ENCODE measurements at regions not wholly inside any gene's neighbourhood (a gene's known extent, or its start where the extent isn't known, plus 50 kb on each side); places are given as distances from the start of the nearest gene placed in this dataset.
"Not testable (repeated sequence)": the region's sequence is repeated elsewhere in the genome, so short reads cannot be mapped to it uniquely, and the experiment has no call there.

DNA sequence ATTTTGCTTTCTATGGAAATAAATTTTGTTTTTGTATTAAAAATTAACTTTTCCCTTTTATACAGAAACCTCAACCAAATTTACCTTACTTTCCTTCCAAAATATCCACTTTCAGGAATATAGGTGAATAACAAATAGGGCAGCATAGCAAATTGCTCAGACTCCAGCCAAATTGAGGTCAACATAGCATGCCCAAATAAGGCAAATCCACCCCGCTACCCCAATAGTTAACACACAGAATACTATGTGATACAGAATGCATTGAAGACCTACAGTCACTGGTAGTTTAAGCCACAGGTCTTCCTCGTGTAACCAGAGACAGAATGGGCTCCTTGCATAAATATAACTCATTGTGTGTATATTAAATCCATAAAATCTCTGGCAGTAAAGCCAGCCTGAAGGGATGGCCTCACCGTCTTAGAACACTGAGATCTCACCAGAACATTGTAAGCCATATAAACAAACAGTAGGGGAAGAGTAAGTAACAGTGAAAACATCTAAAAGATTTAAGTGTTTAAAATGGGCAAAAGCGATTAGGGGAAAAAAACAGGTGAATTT lies 72.2 kb downstream of the PMAIP1 start:
- Histone ChIP-seq H3K9me3 (ENCODE audit: insufficient read depth, low read length) (no peaks in the 10 kb centered on the region), H3K27ac (ENCODE audit: low read depth, low read length) (no peak overlapping the region), H3K27me3 (ENCODE audit: low read length) (no peaks in the 10 kb centered on the region)

DNA sequence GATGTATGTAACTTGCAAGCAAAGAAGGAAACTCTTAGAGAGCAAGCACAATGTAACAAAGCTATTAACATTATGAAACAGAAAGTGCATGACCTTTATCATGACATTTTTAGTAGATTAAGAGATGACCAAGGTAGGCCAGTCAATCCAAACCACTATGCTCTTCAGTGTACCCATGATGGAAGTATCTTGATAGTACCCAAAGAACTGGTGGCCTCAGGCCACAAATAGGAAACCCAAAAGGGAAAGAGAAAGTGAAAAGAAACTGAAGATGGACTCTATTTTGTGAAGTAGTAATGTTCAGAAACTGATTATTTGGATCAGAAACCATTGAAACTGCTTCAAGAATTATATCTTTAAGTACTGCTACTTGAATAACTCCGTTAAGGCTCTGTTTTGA lies 71.3 kb downstream of the PMAIP1 start:
- not testable (repeated sequence) for H3K36me3 ChIP-seq (ENCODE audit: low read length); H2AFZ ChIP-seq (ENCODE audit: low read depth, low read length, severe bottlenecking); H4K20me1 ChIP-seq (ENCODE audit: low read depth, low read length); H3K4me3 ChIP-seq (ENCODE audit: insufficient read depth, low read length, poor library complexity, severe bottlenecking); H3K9me3 ChIP-seq (ENCODE audit: insufficient read depth, low read length); H3K9me2 ChIP-seq (replicated peaks; ENCODE audit: insufficient read depth, low read length); H3K9ac ChIP-seq (ENCODE audit: low read length); H3K4me2 ChIP-seq (ENCODE audit: low read depth, low read length, poor library complexity, severe bottlenecking); H3K79me2 ChIP-seq (ENCODE audit: insufficient read depth, low read length); H3K27ac ChIP-seq (ENCODE audit: low read depth, low read length); H3K27me3 ChIP-seq (ENCODE audit: low read length); H3F3A ChIP-seq (ENCODE audit: insufficient read depth)

More for the DNA sequence above, 72.2 kb downstream of the PMAIP1 start:
- TF ChIP-seq, protein P1, sequence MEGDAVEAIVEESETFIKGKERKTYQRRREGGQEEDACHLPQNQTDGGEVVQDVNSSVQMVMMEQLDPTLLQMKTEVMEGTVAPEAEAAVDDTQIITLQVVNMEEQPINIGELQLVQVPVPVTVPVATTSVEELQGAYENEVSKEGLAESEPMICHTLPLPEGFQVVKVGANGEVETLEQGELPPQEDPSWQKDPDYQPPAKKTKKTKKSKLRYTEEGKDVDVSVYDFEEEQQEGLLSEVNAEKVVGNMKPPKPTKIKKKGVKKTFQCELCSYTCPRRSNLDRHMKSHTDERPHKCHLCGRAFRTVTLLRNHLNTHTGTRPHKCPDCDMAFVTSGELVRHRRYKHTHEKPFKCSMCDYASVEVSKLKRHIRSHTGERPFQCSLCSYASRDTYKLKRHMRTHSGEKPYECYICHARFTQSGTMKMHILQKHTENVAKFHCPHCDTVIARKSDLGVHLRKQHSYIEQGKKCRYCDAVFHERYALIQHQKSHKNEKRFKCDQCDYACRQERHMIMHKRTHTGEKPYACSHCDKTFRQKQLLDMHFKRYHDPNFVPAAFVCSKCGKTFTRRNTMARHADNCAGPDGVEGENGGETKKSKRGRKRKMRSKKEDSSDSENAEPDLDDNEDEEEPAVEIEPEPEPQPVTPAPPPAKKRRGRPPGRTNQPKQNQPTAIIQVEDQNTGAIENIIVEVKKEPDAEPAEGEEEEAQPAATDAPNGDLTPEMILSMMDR (IDR thresholded peaks at IDR 0.05; ENCODE audit: insufficient read depth, low read length, poor library complexity, severe bottlenecking): no peak
- TF ChIP-seq EZH2phosphoT487 (conservative IDR thresholded peaks at IDR 0.05; ENCODE audit: low read length): no peak
- H3K4me3 ChIP-seq (ENCODE audit: insufficient read depth, low read length, poor library complexity, severe bottlenecking): no peak overlapping the region
- no peaks in the 10 kb centered on the region for H3F3A ChIP-seq (ENCODE audit: insufficient read depth)
- H3K79me2 ChIP-seq (ENCODE audit: insufficient read depth, low read length): no peaks in the 10 kb centered on the region
- H3K9me2 ChIP-seq (replicated peaks; ENCODE audit: insufficient read depth, low read length): no peaks in the 10 kb centered on the region
- no peak overlapping the region for H3K9ac ChIP-seq (ENCODE audit: low read length)
- no peak overlapping the region for H3K4me2 ChIP-seq (ENCODE audit: low read depth, low read length, poor library complexity, severe bottlenecking)
- H2AFZ ChIP-seq (ENCODE audit: low read depth, low read length, severe bottlenecking): no peak overlapping the region
- no peaks in the 10 kb centered on the region for H4K20me1 ChIP-seq (ENCODE audit: low read depth, low read length)
- no peaks in the 10 kb centered on the region for H3K36me3 ChIP-seq (ENCODE audit: low read length)

GRCh38 chr18:59969477-59970028 lies 69.8 kb downstream of the PMAIP1 start:
- not testable (repeated sequence) for H3K9me2 ChIP-seq (replicated peaks; ENCODE audit: insufficient read depth, low read length); H3K36me3 ChIP-seq (ENCODE audit: low read length); H3K9me3 ChIP-seq (ENCODE audit: insufficient read depth, low read length); H3K79me2 ChIP-seq (ENCODE audit: insufficient read depth, low read length); H3K4me3 ChIP-seq (ENCODE audit: insufficient read depth, low read length, poor library complexity, severe bottlenecking); H4K20me1 ChIP-seq (ENCODE audit: low read depth, low read length); H3K9ac ChIP-seq (ENCODE audit: low read length); H3K27ac ChIP-seq (ENCODE audit: low read depth, low read length); H3F3A ChIP-seq (ENCODE audit: insufficient read depth); H3K4me2 ChIP-seq (ENCODE audit: low read depth, low read length, poor library complexity, severe bottlenecking); H2AFZ ChIP-seq (ENCODE audit: low read depth, low read length, severe bottlenecking); H3K27me3 ChIP-seq (ENCODE audit: low read length)

- H3K4me2 ChIP-seq (ENCODE audit: low read depth, low read length, poor library complexity, severe bottlenecking): no peak overlapping the region
- H4K20me1 ChIP-seq (ENCODE audit: low read depth, low read length): no peaks in the 10 kb centered on the region
- no peaks in the 10 kb centered on the region for H3K9me3 ChIP-seq (ENCODE audit: insufficient read depth, low read length)
- no peaks in the 10 kb centered on the region for H3K9me2 ChIP-seq (replicated peaks; ENCODE audit: insufficient read depth, low read length)
- no peak overlapping the region for H3K4me3 ChIP-seq (ENCODE audit: insufficient read depth, low read length, poor library complexity, severe bottlenecking)
- no peaks in the 10 kb centered on the region for H3F3A ChIP-seq (ENCODE audit: insufficient read depth)
- no peak for TF ChIP-seq EZH2phosphoT487 (conservative IDR thresholded peaks at IDR 0.05; ENCODE audit: low read length)
- TF ChIP-seq, protein P1 (IDR thresholded peaks at IDR 0.05; ENCODE audit: insufficient read depth, low read length, poor library complexity, severe bottlenecking): no peak
- H3K27ac ChIP-seq (ENCODE audit: low read depth, low read length): no peak overlapping the region
- no peaks in the 10 kb centered on the region for H3K79me2 ChIP-seq (ENCODE audit: insufficient read depth, low read length)
- H3K27me3 ChIP-seq (ENCODE audit: low read length): no peaks in the 10 kb centered on the region
- no peak overlapping the region for H2AFZ ChIP-seq (ENCODE audit: low read depth, low read length, severe bottlenecking)
- H3K36me3 ChIP-seq (ENCODE audit: low read length): no peaks in the 10 kb centered on the region
- H3K9ac ChIP-seq (ENCODE audit: low read length): no peak overlapping the region
Observed at GRCh38 chr18:59968583-59968982, 68.8 kb downstream of the PMAIP1 start.
